CD4-positive, alpha-beta T cell (primary cell): ENCODE measurements at regions not wholly inside any gene's neighbourhood (a gene's known extent, or its start where the extent isn't known, plus 50 kb on each side); places are given as distances from the start of the nearest gene placed in this dataset.

ENCODE experiments used
- ATAC-seq: fragments of 200-7000 bp; cut with Tn5 transposase; one replicate; pipeline ENCODE4 v1.10.0; 2022; ENCODE audit warnings: mild to moderate bottlenecking; ENCODE audit not compliant: poor library complexity
- CTCF ChIA-PET: fragments of 350-600 bp; sonication (Branson Sonifier 250); formaldehyde crosslinking; loops from one replicate; lab custom pipeline; 2021; ENCODE audit warnings: antibody characterized with exemption, inconsistent platforms; lab: Charles Lee
- POLR2A ChIA-PET: fragments of 350-600 bp; sonication (Branson Sonifier 250); formaldehyde crosslinking; loops from one replicate; lab custom pipeline; 2021; ENCODE audit warnings: antibody characterized with exemption, inconsistent platforms; lab: Charles Lee
- DNase-seq, 14 experiments: peaks; one replicate each; pipeline ENCODE4 v3.0.0-alpha.2; 2013 to 2020; ENCODE audit warnings: mixed read lengths in 2 of 14
- H3K27ac ChIP-seq, 2 donors: one replicate each; pipeline versions ENCODE4 v1.5.1 to v1.7.0; 2013; ENCODE audit warnings: low read length in 2 of 2, low read depth in 1 of 2, mild to moderate bottlenecking in 1 of 2
- H3K27me3 ChIP-seq, 2 experiments: 1 replicate in 1 of 2; 2 replicates in 1 of 2; pipeline versions ENCODE4 v1.6.1 to v1.7.0; 2013; ENCODE audit warnings: low read length in 2 of 2, control low read depth in 1 of 2, mild to moderate bottlenecking in 1 of 2, moderate library complexity in 1 of 2; ENCODE audit not compliant: insufficient read depth in 2 of 2, control insufficient read depth in 1 of 2
- H3K36me3 ChIP-seq: one replicate; pipeline ENCODE4 v1.6.1; 2013; ENCODE audit warnings: low read length, control low read depth; ENCODE audit not compliant: insufficient read depth
- H3K4me1 ChIP-seq: one replicate; pipeline ENCODE4 v1.6.1; 2013; ENCODE audit warnings: low read length, control low read depth; ENCODE audit not compliant: insufficient read depth
- H3K4me3 ChIP-seq: one replicate; pipeline ENCODE4 v1.5.1; 2013; ENCODE audit warnings: mild to moderate bottlenecking, low read length, moderate library complexity
- H3K9me3 ChIP-seq, 2 experiments: 1 replicate in 1 of 2; 2 replicates in 1 of 2; pipeline versions ENCODE4 v1.6.1 to v1.7.0; 2013; ENCODE audit warnings: low read length in 2 of 2, mild to moderate bottlenecking in 2 of 2, control low read depth in 1 of 2, moderate library complexity in 1 of 2; ENCODE audit not compliant: control insufficient read depth in 1 of 2, insufficient read depth in 1 of 2
- H3K27ac Mint-ChIP-seq: one replicate; pipeline ENCODE4 v1.8.0; 2020; ENCODE audit warnings: mixed read lengths
- H3K27me3 Mint-ChIP-seq: one replicate; pipeline ENCODE4 v1.8.0; 2021; ENCODE audit warnings: mixed read lengths
- H3K36me3 Mint-ChIP-seq: one replicate; pipeline ENCODE4 v1.8.0; 2021; ENCODE audit warnings: low read depth, mixed read lengths
- H3K4me1 Mint-ChIP-seq: one replicate; pipeline ENCODE4 v1.8.0; 2021; ENCODE audit warnings: low read depth, mixed read lengths
- H3K4me3 Mint-ChIP-seq: one replicate; pipeline ENCODE4 v1.8.0; 2020; ENCODE audit warnings: mild to moderate bottlenecking, mixed read lengths
- H3K9me3 Mint-ChIP-seq: one replicate; pipeline ENCODE4 v1.8.0; 2020; ENCODE audit warnings: mixed read lengths
- intact Hi-C, 2 experiments: fragments of 100-400 bp; cut with DNase I in 1 of 2; cut with micrococcal nuclease in 1 of 2; formaldehyde crosslinking; loops; one replicate each; pipeline versions ENCODE4 v1.15.1 to v1.9.0; 2023 to 2025; cut with DNase I, micrococcal nuclease
- TF ChIP-seq, protein P1 (sequence below): fragments of 200-600 bp; IDR thresholded peaks from one replicate; pipeline ENCODE4 v1.8.0; 2022; ENCODE audit warnings: antibody characterized with exemption, mild to moderate bottlenecking

GRCh38 chr1:13948396-13948795, 248.4 kb downstream of the PRDM2 start:
- H3K9me3 Mint-ChIP-seq, result no peaks in the 10 kb centered on the region
- H3K4me1 ChIP-seq, result no peaks in the 10 kb centered on the region
- POLR2A ChIA-PET, result no interaction called here
- intact Hi-C loops, result no loop called here
- ATAC-seq (no peak), DNase-seq (no peak)
- no peaks in the 10 kb centered on the region for H3K4me1 Mint-ChIP-seq
- CTCF ChIA-PET, result no interaction called here
- H3K27me3 ChIP-seq, result no peaks in the 10 kb centered on the region
- peaks cover 10% of the 10 kb centered on the region for H3K27me3 Mint-ChIP-seq
- no peak overlapping the region for H3K4me3 ChIP-seq
- H3K9me3 ChIP-seq, result no peaks in the 10 kb centered on the region
- H3K36me3 Mint-ChIP-seq, result no peaks in the 10 kb centered on the region
- H3K4me3 Mint-ChIP-seq, result no peak overlapping the region
- H3K27ac Mint-ChIP-seq, result no peak overlapping the region
- TF ChIP-seq, protein P1, sequence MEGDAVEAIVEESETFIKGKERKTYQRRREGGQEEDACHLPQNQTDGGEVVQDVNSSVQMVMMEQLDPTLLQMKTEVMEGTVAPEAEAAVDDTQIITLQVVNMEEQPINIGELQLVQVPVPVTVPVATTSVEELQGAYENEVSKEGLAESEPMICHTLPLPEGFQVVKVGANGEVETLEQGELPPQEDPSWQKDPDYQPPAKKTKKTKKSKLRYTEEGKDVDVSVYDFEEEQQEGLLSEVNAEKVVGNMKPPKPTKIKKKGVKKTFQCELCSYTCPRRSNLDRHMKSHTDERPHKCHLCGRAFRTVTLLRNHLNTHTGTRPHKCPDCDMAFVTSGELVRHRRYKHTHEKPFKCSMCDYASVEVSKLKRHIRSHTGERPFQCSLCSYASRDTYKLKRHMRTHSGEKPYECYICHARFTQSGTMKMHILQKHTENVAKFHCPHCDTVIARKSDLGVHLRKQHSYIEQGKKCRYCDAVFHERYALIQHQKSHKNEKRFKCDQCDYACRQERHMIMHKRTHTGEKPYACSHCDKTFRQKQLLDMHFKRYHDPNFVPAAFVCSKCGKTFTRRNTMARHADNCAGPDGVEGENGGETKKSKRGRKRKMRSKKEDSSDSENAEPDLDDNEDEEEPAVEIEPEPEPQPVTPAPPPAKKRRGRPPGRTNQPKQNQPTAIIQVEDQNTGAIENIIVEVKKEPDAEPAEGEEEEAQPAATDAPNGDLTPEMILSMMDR, result no peak
- no peaks in the 10 kb centered on the region for H3K36me3 ChIP-seq
- no peak overlapping the region for H3K27ac ChIP-seq

DNA sequence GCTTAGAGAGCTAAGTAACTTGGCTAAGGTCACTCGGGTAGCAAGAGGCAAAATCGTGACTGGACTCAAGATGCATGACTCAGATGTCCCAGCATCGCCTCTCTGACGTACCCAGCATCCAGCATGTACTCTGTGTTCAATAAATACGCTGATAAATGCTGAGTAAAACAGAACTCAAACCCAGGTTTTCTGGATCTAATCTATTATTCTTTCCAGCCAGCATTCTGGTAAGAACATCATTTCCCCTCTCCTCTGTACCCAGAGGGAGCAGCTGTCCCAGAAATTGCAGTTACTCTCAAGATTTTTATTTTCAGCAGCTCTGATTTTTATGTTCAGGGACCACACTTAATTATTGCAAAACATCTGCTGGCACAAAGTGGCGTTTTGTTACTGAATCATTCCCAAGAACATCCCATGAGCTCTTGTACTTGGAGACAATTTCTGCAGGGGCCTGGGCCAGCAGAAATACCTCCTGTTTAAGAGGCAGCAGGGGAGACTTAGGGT, 249.0 kb downstream of the PRDM2 start:
- Mint-ChIP-seq H3K36me3 (no peaks in the 10 kb centered on the region), H3K27ac (no peak overlapping the region), H3K9me3 (no peaks in the 10 kb centered on the region), H3K4me1 (no peaks in the 10 kb centered on the region), H3K4me3 (no peak overlapping the region), H3K27me3 (peaks cover 7% of the 10 kb centered on the region)
- Histone ChIP-seq H3K4me1 (no peaks in the 10 kb centered on the region), H3K4me3 (no peak overlapping the region), H3K36me3 (no peaks in the 10 kb centered on the region), H3K27ac (no peak overlapping the region), H3K27me3 (no peaks in the 10 kb centered on the region), H3K9me3 (no peaks in the 10 kb centered on the region)
- ChIA-PET POLR2A (interaction anchor here (0.9 kb wide), 1 partner anchor 11 kb away, joined by 3 read pairs; no protein-coding TSS in a partner anchor), CTCF (no interaction called here)
- DNase-seq (no peak), ATAC-seq (no peak)
- intact Hi-C loops, result no loop called here
- TF ChIP-seq, protein P1, result no peak

DNA sequence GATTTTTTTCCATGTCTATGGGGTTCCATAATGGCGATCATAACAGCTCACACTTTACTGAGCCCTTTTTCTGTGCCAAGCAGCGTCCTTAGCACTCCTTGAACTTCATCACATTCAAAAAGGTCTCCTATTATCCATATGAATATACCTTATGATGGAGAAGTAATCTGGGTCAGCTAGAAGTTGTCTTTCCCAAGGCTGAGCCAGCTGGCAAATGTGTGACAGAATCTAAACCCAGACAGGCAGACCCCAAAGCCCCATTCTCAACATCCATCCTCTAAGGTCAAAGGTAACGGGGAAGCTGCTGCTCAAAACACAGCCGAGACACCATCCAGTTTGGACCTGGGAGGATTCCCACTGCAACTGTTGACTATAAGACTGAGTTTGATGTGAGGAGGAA, 249.6 kb downstream of the PRDM2 start:
- Mint-ChIP-seq H3K4me3 (no peak overlapping the region), H3K4me1 (no peaks in the 10 kb centered on the region), H3K9me3 (no peaks in the 10 kb centered on the region), H3K27me3 (peaks cover 4% of the 10 kb centered on the region), H3K27ac (no peak overlapping the region), H3K36me3 (no peaks in the 10 kb centered on the region)
- H3K4me1 ChIP-seq, result no peaks in the 10 kb centered on the region
- H3K27me3 ChIP-seq, result no peaks in the 10 kb centered on the region
- no peak overlapping the region for H3K4me3 ChIP-seq
- H3K36me3 ChIP-seq, result no peaks in the 10 kb centered on the region
- H3K27ac ChIP-seq, result no peak overlapping the region
- TF ChIP-seq, protein P1, result no peak
- no peaks in the 10 kb centered on the region for H3K9me3 ChIP-seq
- ATAC-seq (no peak), DNase-seq (no peak)
- POLR2A ChIA-PET, result interaction anchor here (0.9 kb wide), 1 partner anchor 10 kb away, joined by 3 read pairs; no protein-coding TSS in a partner anchor
- intact Hi-C loops, result no loop called here
- CTCF ChIA-PET, result no interaction called here
